Astrocyte of the spinal cord (primary cell): ENCODE measurements at regions not wholly inside any gene's neighbourhood (a gene's known extent, or its start where the extent isn't known, plus 50 kb on each side); places are given as distances from the start of the nearest gene placed in this dataset.

Experiments used
- DNase-seq: peaks from one replicate; pipeline ENCODE4 v3.0.0; 2011; ENCODE audit warnings: low read depth, low spot score
- H3K4me3 ChIP-seq: 2 replicates; pipeline ENCODE4 v1.5.1; 2011; ENCODE audit warnings: low read depth, mild to moderate bottlenecking, low read length, moderate library complexity
- CTCF ChIP-seq: IDR thresholded peaks from 2 replicates; pipeline ENCODE4 v1.5.1; 2012; ENCODE audit warnings: low read depth, mild to moderate bottlenecking, low read length, inconsistent platforms
- in situ Hi-C: cut with HindIII; loops from 2 replicates; pipeline ENCODE4 v1.10.0; 2017; ENCODE audit warnings: low sequenced_read_pairs

GRCh38 chr20:56989516-56989915 lies 276.9 kb downstream of the BMP7 start:
- no peak for DNase-seq
- in situ Hi-C loops: no loop called here

GRCh38 chr20:56993020-56993559 lies 273.4 kb downstream of the BMP7 start:
- no peak for TF ChIP-seq CTCF
- in situ Hi-C loops: no loop called here
- DNase-seq: no peak
- H3K4me3 ChIP-seq: no peak overlapping the region

More at GRCh38 chr20:56989516-56989915, 276.9 kb downstream of the BMP7 start:
- no peak for TF ChIP-seq CTCF
- no peak overlapping the region for H3K4me3 ChIP-seq

GRCh38 chr20:56994006-56994405 lies 272.4 kb downstream of the BMP7 start:
- in situ Hi-C loops: no loop called here
- H3K4me3 ChIP-seq: no peak overlapping the region
- DNase-seq: no peak
- TF ChIP-seq CTCF: no peak

GRCh38 chr20:56995149-56995548 lies 271.3 kb downstream of the BMP7 start:
- no peak overlapping the region for H3K4me3 ChIP-seq
- TF ChIP-seq CTCF: no peak
- DNase-seq: no peak
- in situ Hi-C loops: no loop called here

- no peak for DNase-seq
- no peak overlapping the region for H3K4me3 ChIP-seq
- in situ Hi-C loops: no loop called here
- peak; percentile 69 for TF ChIP-seq CTCF
These were observed 270.8 kb downstream of the BMP7 start for GRCh38 chr20:56995635-56996075.

GRCh38 chr20:56996533-56996932 lies 269.9 kb downstream of the BMP7 start:
- no peak for DNase-seq
- no peak overlapping the region for H3K4me3 ChIP-seq
- TF ChIP-seq CTCF: no peak
- in situ Hi-C loops: no loop called here

GRCh38 chr20:56998438-56998837 lies 268.0 kb downstream of the BMP7 start:
- TF ChIP-seq CTCF: no peak
- in situ Hi-C loops: no loop called here
- no peak for DNase-seq
- no peak overlapping the region for H3K4me3 ChIP-seq
